ENCODE measurements at regions not wholly inside any gene's neighbourhood (a gene's known extent, or its start where the extent isn't known, plus 50 kb on each side); places are given as distances from the start of the nearest gene placed in this dataset.

DNA sequence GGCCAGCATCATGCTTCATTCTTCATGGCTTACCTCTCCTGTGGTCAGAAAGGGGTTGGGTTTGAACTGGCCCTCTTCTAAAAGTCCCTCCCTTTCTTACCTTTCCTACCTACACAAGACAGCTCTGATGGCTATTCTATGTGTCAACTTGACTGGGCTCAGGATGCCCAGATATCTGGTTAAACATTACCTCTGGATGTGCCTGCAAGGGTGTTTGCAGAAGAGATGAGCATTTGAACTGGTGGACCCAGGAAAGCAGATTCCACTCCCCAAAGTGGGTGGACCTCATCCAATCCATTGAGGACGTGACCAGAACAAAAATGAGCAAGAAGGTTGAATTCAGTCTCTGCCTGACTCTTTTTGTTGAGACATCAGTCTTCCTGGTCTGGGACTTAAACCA lies 79.0 kb upstream of the TCF7L2 start:
- DNase-seq (ENCODE audit: low spot score) = no peak

DNA sequence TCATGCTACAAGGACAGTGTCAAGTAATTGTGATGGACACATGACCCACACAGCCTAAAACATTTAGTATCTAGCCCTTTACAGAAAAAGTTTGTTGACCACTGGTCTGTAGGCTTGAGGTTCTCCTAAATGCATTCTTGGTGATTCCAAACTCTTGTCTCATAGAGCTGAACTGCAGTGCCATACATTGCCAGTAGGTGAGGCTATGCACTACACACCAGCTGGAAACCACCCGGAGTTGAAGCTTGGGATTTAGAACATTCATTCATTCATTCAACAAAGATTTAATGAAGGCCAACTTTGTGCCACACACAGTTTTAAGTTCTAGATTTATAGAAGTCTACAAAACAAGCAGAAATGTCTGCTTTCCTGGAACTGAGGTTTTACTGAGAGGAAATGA lies 77.3 kb upstream of the TCF7L2 start:
- DNase-seq (ENCODE audit: low spot score) = no peak

DNA sequence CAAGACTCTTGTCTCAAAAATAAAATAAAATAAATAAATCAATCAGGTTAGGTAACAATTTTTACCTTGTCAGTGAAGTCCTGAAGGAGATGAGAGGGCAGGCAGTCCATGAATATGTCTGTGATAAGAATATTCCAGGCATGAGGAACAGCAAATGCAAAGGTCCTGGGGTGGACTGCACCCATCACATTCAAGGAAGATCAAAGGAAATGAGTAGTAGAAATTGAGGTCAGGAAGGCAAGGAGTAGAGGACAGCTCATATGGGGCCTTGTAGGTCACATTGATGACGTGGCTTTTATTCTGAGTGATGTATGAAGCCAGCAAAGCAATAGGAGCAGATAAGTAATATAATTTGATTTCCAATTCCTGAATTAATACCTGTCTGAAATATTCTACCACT lies 76.5 kb upstream of the TCF7L2 start:
- DNase-seq (ENCODE audit: low spot score) = no peak

DNA sequence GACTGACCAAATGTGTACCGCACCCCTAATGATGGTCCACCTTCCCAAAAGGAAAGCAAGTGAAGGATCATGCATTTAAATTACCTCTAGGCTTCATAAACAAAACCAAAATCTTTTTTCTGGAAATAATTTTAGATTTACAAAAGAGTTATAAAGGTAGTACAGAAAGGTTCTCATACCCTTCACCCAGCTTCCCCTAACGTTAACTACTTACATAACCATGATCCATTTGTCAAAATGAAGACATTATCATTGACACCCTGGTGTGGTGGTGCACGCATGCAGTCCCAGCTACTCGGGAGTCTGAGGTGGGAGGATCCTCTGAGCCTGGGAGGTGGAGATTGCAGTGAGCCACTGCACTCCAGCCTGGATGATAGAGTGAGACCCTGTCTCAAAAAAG lies 75.1 kb upstream of the TCF7L2 start:
- DNase-seq (ENCODE audit: low spot score) = no peak

DNA sequence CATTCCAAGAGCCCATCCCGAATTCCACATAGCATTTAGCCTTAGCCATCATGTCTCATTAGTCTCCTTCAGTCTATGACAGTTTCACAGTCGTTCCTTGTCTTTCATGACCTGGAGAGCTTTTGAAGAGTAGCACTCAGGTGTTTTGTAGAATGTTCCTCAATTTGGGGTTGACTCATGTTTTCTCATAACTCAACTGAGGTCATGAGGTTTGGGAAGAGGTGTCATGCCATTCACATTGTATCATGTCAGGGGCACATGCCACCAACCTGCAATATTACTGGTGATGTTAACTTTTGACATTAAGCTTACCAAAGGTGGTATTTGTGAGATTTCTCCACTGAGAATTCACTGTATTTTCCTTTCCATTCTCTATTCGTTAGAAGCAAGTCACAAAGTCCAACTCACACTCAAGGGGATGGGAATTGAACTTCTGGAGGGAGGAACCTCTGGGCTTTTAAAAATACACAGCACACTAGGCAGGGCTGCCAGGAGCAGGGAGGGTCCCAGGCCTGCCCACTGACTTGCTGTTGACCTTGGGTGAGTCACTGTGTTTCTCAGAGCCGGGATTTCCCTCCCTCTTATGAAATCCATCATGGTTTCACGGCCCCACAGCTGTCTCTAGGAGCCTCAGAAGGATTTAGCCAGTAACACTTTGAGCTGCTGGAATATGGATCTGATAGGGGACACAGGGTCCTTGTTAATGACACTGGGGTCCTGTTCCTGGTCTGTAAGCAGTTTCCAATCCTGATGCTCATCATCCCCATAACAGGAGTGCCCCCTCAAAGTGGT lies 74.4 kb upstream of the TCF7L2 start:
- DNase-seq (ENCODE audit: low spot score) = peak; percentile 11

DNA sequence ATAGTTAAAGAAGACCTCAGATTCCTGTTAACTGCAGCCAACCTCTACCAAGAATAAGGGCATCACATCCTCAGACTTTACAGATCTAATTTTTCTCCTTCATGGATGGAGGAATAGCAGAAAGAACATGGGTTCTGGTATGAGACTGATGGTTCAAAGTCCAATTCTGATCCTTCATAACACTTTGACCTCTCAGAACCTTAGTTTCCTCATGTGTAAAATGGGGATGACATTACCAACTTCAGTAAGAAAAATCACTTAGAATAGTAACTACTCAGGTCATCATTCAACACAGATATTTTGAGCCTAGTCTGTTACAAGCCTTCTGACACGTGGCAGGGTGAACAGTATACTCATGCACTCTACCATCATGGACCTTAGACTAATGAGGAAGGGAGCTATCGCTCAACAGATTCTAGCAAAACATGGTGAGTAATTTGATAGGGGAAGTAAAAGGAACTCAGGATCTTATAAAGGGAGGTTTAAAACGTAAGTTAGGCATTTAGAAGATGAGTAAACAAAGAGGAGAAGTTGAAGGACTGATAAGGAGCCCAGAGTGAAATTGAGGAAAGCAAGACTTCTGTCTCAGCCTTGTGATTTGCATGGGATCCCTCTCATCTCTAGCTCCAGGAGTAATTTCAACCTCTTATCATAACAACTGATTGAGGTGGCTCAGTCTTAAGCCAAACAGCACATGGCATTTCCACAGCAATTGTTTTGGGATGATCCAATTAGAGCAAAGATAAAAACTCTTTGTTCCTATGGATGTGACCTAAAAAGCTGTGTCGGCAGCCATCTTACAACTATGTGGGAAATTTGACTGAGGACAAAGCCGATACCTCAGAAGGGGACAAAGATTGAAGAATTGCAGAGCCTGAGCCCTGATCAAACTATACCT lies 69.2 kb upstream of the TCF7L2 start:
- DNase-seq (ENCODE audit: low spot score) = no peak

DNA sequence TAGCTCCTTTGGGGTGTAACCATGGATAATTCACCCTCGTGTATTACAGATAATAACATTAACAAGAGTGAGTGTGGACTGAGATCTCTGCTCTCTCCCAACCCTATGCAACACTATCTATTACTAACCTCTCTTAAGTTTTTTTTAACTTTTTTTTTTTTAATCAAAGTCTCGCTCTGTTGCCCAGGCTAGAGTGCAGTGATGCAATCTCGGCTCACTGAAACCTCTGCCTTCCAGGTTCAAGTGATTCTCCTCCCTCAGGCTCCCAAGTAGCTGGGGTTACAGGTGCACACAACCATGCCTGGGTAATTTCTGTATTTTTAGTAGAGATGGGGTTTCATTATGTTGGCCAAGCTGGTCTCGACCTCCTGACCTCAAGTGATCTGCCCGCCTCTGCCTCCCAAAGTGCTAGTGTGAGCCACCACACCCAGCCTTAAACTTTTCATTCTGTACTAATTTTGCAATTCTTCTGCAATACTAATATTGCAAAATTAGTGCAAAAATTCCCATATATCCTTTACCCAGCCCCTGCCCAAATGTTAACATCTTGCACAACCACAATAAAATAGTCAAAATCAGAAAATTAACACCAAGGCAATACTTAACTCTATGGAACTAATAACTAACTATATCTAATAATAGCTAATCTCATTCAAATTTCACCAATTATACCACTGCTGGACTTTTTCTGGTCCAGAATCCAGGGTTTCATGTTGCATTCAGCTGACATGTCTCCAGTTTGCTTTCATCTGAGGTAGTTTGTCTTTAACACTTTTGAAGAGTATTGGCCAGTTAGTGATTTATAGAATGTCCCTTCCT lies 66.5 kb upstream of the TCF7L2 start:
- no peak for DNase-seq (ENCODE audit: low spot score)

DNA sequence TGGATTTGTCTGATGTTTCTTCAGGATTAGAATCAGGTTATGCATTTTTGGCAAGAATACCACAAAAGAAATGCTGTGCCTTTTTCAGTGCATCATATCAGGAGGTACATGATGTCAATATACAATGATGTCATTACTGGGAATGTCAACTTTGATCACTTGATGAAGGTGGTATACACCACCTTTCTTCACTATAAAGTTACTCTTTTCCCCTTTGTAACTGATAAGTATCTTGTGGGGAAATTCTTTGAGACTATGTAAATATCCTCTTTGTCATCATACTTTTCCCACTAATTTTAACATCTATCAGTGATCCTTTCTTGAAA lies 65.9 kb upstream of the TCF7L2 start:
- no peak for DNase-seq (ENCODE audit: low spot score)

DNA sequence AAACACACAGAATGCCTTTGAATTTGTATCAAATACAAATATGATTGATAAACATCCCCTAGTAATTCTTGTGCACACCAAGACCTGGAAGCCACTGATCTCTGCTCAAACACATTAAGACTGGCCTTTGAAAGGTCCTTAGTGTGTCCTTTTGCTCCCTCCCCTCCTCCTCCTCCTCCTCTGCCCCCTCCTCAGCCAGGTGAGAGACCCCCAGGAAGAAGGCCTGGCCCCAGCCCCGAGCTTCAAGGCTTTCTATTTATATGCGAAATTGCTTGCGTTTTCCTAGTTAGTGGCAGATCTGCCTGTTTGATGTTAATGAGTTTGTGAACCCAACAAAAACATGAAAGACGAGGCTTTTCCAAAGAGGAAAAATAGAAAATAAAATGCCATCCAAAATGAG lies 63.6 kb upstream of the TCF7L2 start:
- DNase-seq (ENCODE audit: low spot score) = no peak

DNA sequence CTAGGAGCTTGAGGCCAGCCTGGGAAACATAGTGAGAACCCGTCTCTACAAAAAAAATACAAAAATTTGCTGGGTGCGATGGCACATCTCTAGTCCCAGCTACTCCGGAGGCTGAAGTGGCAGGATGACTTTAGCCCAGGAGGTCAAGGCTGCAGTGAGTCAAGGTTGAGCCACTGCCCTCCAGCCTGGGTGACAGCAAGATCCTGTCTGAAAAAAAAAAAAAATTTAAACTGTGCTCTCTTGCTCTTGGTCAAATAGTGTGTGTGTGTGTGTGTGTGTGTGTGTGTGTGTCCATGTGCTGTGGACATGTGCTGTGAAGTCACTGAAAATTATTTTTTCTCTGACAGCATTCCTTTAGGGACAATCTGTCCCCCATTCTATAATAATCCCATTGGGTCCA lies 62.1 kb upstream of the TCF7L2 start:
- no peak for DNase-seq (ENCODE audit: low spot score)

DNA sequence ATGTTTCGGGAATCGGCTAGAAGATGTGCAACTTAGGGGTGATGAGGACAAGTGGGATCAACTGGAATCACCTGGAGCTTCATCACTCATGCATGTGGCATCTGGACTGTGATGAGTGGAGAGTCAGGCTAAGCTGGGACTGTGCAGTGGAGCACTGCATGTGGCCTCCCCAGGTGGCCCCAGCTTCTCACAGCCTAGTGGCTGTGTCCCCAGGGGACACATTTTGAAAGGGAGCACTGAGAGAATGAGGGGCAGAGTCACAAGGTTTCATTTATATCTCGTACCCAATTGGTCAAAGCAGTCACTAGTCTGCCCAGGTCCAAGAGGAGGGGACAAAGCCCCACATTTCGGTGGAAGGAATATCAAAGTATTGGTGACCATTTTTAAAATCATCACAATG lies 54.8 kb upstream of the TCF7L2 start:
- no peak for DNase-seq (ENCODE audit: low spot score)

DNA sequence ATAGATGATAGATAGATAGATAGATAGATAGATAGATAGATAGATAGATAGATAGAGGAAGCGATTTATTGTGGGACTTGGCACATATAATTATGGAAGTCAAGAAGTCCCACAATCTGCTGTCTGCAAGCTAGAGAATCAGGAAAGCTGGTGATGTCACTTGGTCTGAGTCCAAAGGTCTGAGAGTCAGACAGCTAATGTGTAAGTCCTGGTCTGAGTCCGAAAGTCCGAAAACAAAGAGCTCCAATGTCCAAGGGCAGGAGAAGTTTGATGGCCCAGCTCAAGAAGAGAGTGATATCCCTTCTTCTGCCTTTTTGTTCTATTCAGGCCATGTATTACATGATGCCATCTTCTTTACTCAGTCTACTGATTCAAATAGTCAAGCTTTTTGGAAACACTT lies 53.8 kb upstream of the TCF7L2 start:
- DNase-seq (ENCODE audit: low spot score) = no peak

DNA sequence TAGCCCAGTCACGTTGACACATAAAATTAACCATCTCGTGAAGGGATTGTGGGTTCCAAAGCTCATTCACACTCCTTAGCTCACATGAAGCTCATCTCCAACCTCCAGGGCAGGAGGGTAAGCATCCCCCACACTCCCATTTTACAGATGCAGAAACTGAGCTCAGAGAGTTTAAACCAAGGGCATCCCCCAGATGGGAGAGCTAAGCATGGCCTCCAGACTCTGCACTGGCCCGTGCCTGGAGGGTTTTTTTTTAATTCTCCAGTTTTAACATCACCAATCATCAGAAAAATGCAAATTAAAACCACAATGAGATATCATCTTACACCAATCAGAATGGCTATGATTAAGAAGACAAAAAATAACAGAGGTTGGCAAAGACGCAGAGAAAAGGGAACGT lies 53.3 kb upstream of the TCF7L2 start:
- no peak for DNase-seq (ENCODE audit: low spot score)

DNA sequence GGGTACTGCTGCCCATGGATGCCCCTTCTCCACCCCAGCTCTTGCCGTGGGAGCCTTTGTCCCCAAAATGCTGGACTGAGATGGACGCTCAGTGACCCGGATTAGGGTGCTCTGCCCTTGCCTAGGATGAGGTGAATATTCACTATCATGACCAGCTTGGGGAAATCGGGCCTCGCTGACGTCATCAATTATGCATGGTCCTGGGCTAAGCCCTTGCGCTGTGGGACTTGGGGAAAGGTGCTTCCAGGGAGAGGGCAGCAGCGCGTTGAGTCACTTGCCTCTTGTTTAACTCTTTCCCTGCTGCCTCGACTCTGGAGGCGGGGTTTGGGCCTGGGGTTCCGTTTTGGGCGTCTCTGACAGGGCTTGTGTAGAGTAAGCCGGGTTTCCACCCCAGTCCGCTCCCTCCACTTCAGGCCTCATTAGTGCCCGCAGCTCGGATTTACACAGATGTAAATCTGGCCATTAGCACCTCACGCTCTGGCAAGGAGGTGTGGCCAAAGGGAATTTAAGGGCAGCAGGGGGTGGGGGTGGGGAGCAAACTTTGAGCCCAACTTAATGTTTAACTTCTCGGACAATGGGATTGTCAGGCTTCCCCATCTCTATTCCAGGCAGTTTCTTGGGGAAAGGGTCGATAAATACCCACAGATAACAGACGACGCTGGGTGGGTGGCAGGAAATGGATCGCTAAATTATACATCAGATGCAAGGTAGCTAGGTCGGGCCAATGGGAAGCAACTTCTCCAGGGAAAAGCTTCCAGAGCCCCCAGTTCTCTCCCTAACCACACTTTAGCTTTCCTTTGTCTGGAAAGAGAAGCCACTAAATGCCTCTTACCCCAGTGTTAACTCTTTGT lies 51.3 kb upstream of the TCF7L2 start:
- peak; percentile 6 for DNase-seq (ENCODE audit: low spot score)

DNA sequence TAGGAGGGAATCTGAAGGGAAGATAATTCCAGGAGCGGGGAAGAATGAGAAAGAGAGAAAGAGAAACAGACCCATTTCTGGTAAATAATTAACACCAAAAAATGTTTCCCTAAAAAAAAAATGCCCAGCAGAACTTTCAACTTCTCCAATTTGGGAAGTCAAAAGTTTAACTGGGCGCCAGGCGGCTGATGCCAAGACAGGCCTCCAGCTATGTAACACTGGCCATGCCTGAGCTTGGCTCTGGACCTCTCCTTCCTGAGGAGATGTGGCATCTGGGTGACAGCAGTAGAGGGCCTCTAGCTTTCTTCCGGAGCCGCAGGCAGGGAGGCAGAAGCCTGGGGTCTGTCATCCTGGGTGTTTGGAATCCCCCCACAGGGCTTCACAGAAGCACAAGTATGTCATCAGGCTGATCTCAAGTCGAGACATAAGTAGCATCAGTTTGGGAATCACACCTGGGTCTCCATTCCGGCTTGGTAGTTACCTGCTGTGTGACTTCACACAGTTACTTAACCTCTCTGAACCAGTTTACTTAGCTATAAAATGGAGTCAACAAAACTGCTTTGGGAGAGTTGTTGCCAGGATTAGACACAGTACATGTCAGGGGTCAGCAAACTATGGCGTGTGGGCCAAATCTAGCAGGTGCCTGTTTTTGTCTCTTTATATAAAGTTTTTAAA lies 50.5 kb upstream of the TCF7L2 start:
- no peak for DNase-seq (ENCODE audit: low spot score)
